ENCODE measurements at regions not wholly inside any gene's neighbourhood (a gene's known extent, or its start where the extent isn't known, plus 50 kb on each side); places are given as distances from the start of the nearest gene placed in this dataset.

DNA sequence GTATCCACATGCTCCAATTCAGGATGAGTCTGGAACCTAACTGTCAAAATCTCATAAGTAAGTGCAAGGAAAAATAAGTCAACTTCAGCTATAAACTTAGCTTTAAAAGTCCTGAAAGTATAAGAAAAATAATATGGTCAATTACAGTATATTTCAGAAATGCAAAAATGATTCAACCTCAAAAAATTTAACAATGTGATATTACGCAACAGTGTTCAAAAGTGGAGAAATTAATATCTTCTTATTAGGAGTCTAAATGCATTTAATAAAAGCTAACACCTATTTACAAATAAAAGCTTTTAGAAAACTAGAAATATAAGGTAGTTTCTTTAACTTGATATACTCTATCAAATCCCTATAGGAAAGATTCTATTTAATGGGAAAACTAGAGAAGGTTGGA lies 111.2 kb upstream of the OPRM1 start:
- H3K27me3 Mint-ChIP-seq (ENCODE audit: insufficient read depth, unreplicated experiment): no peaks in the 10 kb centered on the region
- TF ChIP-seq, protein P1, sequence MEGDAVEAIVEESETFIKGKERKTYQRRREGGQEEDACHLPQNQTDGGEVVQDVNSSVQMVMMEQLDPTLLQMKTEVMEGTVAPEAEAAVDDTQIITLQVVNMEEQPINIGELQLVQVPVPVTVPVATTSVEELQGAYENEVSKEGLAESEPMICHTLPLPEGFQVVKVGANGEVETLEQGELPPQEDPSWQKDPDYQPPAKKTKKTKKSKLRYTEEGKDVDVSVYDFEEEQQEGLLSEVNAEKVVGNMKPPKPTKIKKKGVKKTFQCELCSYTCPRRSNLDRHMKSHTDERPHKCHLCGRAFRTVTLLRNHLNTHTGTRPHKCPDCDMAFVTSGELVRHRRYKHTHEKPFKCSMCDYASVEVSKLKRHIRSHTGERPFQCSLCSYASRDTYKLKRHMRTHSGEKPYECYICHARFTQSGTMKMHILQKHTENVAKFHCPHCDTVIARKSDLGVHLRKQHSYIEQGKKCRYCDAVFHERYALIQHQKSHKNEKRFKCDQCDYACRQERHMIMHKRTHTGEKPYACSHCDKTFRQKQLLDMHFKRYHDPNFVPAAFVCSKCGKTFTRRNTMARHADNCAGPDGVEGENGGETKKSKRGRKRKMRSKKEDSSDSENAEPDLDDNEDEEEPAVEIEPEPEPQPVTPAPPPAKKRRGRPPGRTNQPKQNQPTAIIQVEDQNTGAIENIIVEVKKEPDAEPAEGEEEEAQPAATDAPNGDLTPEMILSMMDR (IDR thresholded peaks at IDR 0.05; ENCODE audit: unreplicated experiment): no peak
- no TSS peak for BruUV-seq (replicated peaks)
- H3K36me3 Mint-ChIP-seq (ENCODE audit: insufficient read depth, unreplicated experiment): no peaks in the 10 kb centered on the region
- DNase-seq (ENCODE audit: unreplicated experiment): no peak
- H3K27ac Mint-ChIP-seq (ENCODE audit: low read depth, unreplicated experiment): no peak overlapping the region
- peaks cover 16% of the 10 kb centered on the region for H3K4me1 Mint-ChIP-seq (ENCODE audit: insufficient read depth, unreplicated experiment)
- H3K9me3 Mint-ChIP-seq (ENCODE audit: unreplicated experiment): no peaks in the 10 kb centered on the region
- no peak overlapping the region for H3K4me3 Mint-ChIP-seq (ENCODE audit: unreplicated experiment)
- intact Hi-C loops (cut with micrococcal nuclease): no loop called here
- POLR2A ChIA-PET: interaction anchor here (0.8 kb wide), 1 partner anchor 12 kb away, joined by 3 read pairs; no protein-coding TSS in a partner anchor
- CTCF ChIA-PET: interaction anchor here (0.8 kb wide), 1 partner anchor 416 kb away, joined by 5 read pairs; no protein-coding TSS in a partner anchor

DNA sequence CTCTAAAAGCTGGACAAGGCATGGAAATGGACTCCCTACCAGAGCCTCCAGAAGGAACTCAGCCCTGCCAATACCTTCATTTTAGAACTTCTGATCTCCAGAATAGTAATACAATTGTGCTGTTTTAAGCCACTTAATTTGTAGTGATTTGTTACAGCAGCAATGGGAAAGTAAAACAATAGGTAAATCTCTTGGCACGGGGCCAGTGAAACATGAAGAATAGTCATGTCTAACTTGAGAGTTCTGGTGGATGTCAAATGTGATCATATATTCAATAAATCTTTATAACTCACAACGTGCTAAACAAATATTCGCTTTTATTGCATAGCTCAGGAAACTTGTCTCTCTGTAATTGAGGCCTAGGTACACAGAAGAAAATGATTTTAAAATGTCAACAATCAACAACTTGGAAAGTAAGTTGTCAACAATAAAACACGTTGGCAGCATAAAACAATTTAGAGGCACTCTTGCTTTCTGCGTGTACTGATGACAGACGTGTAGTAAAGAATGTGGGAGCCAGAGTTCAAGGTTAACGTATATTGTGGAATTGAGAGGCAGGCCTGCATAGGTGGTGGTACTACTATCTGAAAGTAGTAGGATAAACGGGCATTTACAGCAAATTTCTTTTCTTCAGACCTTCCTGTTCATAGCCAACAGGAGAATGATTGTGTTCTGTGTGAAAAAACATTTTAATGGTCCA lies 140.5 kb upstream of the OPRM1 start:
- Mint-ChIP-seq H3K9me3 (ENCODE audit: unreplicated experiment) (peaks cover 8% of the 10 kb centered on the region), H3K27ac (ENCODE audit: low read depth, unreplicated experiment) (no peak overlapping the region), H3K36me3 (ENCODE audit: insufficient read depth, unreplicated experiment) (no peaks in the 10 kb centered on the region), H3K27me3 (ENCODE audit: insufficient read depth, unreplicated experiment) (no peaks in the 10 kb centered on the region), H3K4me1 (ENCODE audit: insufficient read depth, unreplicated experiment) (no peaks in the 10 kb centered on the region), H3K4me3 (ENCODE audit: unreplicated experiment) (no peak overlapping the region)
- ChIA-PET CTCF (no interaction called here), POLR2A (no interaction called here)
- intact Hi-C loops (cut with micrococcal nuclease): no loop called here
- peak; percentile 14 for DNase-seq (ENCODE audit: unreplicated experiment)
- no TSS peak for BruUV-seq (replicated peaks)
- TF ChIP-seq, protein P1 (IDR thresholded peaks at IDR 0.05; ENCODE audit: unreplicated experiment): no peak

DNA sequence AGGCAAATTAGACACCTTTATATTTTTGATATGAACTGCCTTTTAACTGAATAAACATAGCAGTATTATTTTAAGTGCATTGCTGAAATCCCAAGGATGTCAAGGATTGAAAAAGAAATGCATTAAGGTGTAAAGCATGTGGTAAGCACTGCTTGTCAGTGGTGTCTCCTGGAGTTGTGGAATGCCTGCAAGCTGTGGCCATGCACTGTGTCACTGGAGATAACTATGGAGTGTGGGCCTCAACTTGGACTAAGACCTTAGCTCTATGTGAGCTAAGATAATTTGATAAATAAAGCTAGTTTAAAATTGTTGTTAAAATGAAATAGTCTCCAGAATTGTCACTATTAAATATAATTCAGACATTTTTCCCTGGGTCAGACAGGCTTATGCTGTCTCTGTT lies 156.6 kb upstream of the OPRM1 start:
- DNase-seq (ENCODE audit: unreplicated experiment): no peak
- ChIA-PET CTCF (no interaction called here), POLR2A (interaction anchor here (0.9 kb wide), 1 partner anchor 11 kb away, joined by 3 read pairs; no protein-coding TSS in a partner anchor)
- no peaks in the 10 kb centered on the region for H3K4me1 Mint-ChIP-seq (ENCODE audit: insufficient read depth, unreplicated experiment)
- no peaks in the 10 kb centered on the region for H3K9me3 Mint-ChIP-seq (ENCODE audit: unreplicated experiment)
- intact Hi-C loops (cut with micrococcal nuclease): no loop called here
- no TSS peak for BruUV-seq (replicated peaks)
- H3K36me3 Mint-ChIP-seq (ENCODE audit: insufficient read depth, unreplicated experiment): no peaks in the 10 kb centered on the region
- TF ChIP-seq, protein P1 (IDR thresholded peaks at IDR 0.05; ENCODE audit: unreplicated experiment): no peak
- no peak overlapping the region for H3K4me3 Mint-ChIP-seq (ENCODE audit: unreplicated experiment)
- no peaks in the 10 kb centered on the region for H3K27me3 Mint-ChIP-seq (ENCODE audit: insufficient read depth, unreplicated experiment)
- H3K27ac Mint-ChIP-seq (ENCODE audit: low read depth, unreplicated experiment): no peak overlapping the region

DNA sequence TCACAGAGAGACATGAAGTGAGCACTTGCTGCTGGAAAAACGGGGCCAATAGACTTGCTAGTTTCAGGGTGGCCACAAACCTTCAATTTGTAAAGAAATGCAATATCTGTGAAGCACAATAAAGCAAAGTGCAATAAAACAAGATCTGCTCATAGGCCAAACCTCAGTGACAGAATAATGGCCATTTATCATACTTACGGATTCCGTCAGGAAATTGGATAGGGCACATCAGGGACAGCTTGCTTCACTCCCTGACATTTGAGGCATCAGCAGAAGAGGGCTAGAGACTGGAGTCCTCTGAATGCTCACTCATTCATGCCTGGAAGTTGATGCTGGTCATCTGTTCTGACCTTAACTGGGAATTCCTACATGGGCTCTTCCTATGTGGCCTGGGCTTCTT lies 165.5 kb upstream of the OPRM1 start:
- no peaks in the 10 kb centered on the region for H3K27me3 Mint-ChIP-seq (ENCODE audit: insufficient read depth, unreplicated experiment)
- CTCF ChIA-PET: no interaction called here
- H3K4me1 Mint-ChIP-seq (ENCODE audit: insufficient read depth, unreplicated experiment): peaks cover 10% of the 10 kb centered on the region
- H3K9me3 Mint-ChIP-seq (ENCODE audit: unreplicated experiment): no peaks in the 10 kb centered on the region
- no peak overlapping the region for H3K4me3 Mint-ChIP-seq (ENCODE audit: unreplicated experiment)
- H3K27ac Mint-ChIP-seq (ENCODE audit: low read depth, unreplicated experiment): no peak overlapping the region
- DNase-seq (ENCODE audit: unreplicated experiment): no peak
- POLR2A ChIA-PET: no interaction called here
- BruUV-seq (replicated peaks): no TSS peak
- H3K36me3 Mint-ChIP-seq (ENCODE audit: insufficient read depth, unreplicated experiment): no peaks in the 10 kb centered on the region
- TF ChIP-seq, protein P1 (IDR thresholded peaks at IDR 0.05; ENCODE audit: unreplicated experiment): no peak
- intact Hi-C loops (cut with micrococcal nuclease): no loop called here

All from MCF 10A (cell line).